Activated B cell treated with CpG ODN at 0.5 μM for 24 hours (primary cell): ENCODE measurements at regions not wholly inside any gene's neighbourhood (a gene's known extent, or its start where the extent isn't known, plus 50 kb on each side); places are given as distances from the start of the nearest gene placed in this dataset.

ENCODE experiments used
- ATAC-seq: fragments of 200-7000 bp; cut with Tn5 transposase; one replicate; pipeline ENCODE4 v1.10.0; 2021; ENCODE audit warnings: low read depth, mild to moderate bottlenecking, moderate library complexity
- CTCF ChIA-PET: fragments of 350-600 bp; sonication (Branson Sonifier 250); formaldehyde crosslinking; loops from one replicate; lab custom pipeline; 2021; ENCODE audit warnings: antibody characterized with exemption; lab: Charles Lee
- POLR2A ChIA-PET: fragments of 350-600 bp; sonication (Branson Sonifier 250); formaldehyde crosslinking; loops from one replicate; lab custom pipeline; 2021; ENCODE audit warnings: antibody characterized with exemption; lab: Charles Lee
- DNase-seq: peaks from one replicate; pipeline ENCODE4 v3.0.0; 2022
- H3K27ac Mint-ChIP-seq: one replicate; pipeline ENCODE4 v1.8.0; 2020; ENCODE audit warnings: mixed read lengths
- H3K27me3 Mint-ChIP-seq: one replicate; pipeline ENCODE4 v1.8.0; 2021; ENCODE audit warnings: mixed read lengths
- H3K36me3 Mint-ChIP-seq: one replicate; pipeline ENCODE4 v1.8.0; 2021; ENCODE audit warnings: low read depth, mixed read lengths
- H3K4me1 Mint-ChIP-seq: one replicate; pipeline ENCODE4 v1.8.0; 2021; ENCODE audit warnings: mixed read lengths
- H3K4me3 Mint-ChIP-seq: one replicate; pipeline ENCODE4 v1.8.0; 2020; ENCODE audit warnings: mild to moderate bottlenecking, mixed read lengths
- H3K9me3 Mint-ChIP-seq: one replicate; pipeline ENCODE4 v1.8.0; 2020; ENCODE audit warnings: mixed read lengths
- intact Hi-C: fragments of 100-400 bp; cut with micrococcal nuclease; formaldehyde crosslinking; loops from one replicate; pipeline ENCODE4 v1.15.1; 2024
- TF ChIP-seq, protein P1 (sequence below): fragments of 200-600 bp; IDR thresholded peaks from one replicate; pipeline ENCODE4 v1.8.0; 2022; ENCODE audit warnings: antibody characterized with exemption, mild to moderate bottlenecking

DNA sequence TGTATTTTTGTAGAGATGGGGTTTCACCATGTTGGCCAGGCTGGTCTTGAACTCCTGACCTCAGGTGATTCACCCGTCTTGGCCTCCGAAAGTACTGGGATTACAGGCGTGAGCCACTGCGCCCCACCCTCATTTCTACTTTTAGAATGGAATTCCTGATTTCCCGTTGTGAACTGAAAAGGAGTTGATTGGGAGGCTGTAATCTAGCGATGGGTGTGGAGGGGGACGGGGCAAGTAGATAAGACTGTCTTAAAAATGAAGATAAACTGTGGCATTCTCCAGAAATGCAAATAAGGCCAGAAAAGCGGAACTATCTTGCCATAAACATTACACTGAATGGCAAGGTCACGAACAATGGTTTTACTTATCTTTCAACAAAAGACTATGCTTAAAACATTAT is 135.4 kb downstream of the TRIB2 start:
- H3K9me3 Mint-ChIP-seq, result no peaks in the 10 kb centered on the region
- intact Hi-C loops, result no loop called here
- no peaks in the 10 kb centered on the region for H3K36me3 Mint-ChIP-seq
- ChIA-PET POLR2A (no interaction called here), CTCF (no interaction called here)
- H3K4me1 Mint-ChIP-seq, result no peaks in the 10 kb centered on the region
- H3K27me3 Mint-ChIP-seq, result peaks cover 3% of the 10 kb centered on the region
- no peak overlapping the region for H3K4me3 Mint-ChIP-seq
- DNase-seq (no peak), ATAC-seq (no peak)
- no peak overlapping the region for H3K27ac Mint-ChIP-seq
- TF ChIP-seq, protein P1, sequence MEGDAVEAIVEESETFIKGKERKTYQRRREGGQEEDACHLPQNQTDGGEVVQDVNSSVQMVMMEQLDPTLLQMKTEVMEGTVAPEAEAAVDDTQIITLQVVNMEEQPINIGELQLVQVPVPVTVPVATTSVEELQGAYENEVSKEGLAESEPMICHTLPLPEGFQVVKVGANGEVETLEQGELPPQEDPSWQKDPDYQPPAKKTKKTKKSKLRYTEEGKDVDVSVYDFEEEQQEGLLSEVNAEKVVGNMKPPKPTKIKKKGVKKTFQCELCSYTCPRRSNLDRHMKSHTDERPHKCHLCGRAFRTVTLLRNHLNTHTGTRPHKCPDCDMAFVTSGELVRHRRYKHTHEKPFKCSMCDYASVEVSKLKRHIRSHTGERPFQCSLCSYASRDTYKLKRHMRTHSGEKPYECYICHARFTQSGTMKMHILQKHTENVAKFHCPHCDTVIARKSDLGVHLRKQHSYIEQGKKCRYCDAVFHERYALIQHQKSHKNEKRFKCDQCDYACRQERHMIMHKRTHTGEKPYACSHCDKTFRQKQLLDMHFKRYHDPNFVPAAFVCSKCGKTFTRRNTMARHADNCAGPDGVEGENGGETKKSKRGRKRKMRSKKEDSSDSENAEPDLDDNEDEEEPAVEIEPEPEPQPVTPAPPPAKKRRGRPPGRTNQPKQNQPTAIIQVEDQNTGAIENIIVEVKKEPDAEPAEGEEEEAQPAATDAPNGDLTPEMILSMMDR, result no peak

DNA sequence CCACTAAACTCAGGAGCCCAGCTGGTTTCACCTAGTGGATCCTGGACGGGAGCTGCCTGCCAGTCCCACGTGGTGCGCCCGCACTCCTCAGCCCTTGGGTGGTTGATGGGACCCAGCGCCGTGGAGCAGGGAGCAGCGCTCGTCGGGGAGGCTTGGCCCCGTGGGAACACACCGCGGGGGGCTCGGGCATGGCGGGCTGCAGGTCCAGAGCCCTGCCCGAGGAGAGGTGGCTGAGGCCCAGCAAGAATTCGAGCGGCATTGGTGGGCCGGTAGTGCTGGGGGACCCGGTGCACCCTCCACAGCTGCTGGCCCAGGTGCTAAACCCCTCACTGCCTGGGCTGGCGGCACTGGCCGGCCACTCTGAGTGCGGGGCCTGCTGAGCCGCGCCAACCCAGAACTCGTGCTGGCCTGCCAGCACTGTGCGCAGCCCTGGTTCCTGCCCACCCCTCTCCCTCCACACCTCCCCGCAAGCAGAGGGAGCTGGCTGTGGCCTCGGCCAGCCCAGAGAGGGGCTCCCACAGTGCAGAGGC is 137.3 kb downstream of the TRIB2 start:
- Mint-ChIP-seq H3K27me3 (peaks cover 3% of the 10 kb centered on the region), H3K36me3 (no peaks in the 10 kb centered on the region), H3K27ac (no peak overlapping the region), H3K4me3 (no peak overlapping the region), H3K4me1 (no peaks in the 10 kb centered on the region), H3K9me3 (no peaks in the 10 kb centered on the region)
- POLR2A ChIA-PET, result no interaction called here
- intact Hi-C loops, result no loop called here
- DNase-seq (no peak), ATAC-seq (no peak)
- TF ChIP-seq, protein P1, result no peak
- CTCF ChIA-PET, result no interaction called here

DNA sequence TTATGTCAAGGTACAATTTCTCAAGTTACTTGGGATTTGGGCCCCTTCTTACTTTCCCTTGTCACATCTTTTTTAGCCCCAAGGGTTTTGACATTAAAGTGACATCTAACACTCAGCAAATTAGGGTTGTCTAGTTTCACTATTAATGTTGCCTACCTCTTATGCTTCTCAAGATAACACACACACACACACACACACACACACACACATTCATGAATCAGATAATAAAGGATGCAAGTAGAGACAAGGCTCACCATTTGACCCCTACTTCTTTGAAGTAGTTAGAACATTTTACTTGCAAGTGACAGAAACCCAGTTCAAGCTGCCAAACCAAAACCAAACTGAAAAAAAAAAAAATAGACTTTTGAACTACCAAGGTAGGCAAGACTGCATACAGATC is 138.8 kb downstream of the TRIB2 start:
- ATAC-seq (no peak), DNase-seq (no peak)
- intact Hi-C loops, result no loop called here
- POLR2A ChIA-PET, result no interaction called here
- no peaks in the 10 kb centered on the region for H3K27me3 Mint-ChIP-seq
- no peak overlapping the region for H3K4me3 Mint-ChIP-seq
- H3K9me3 Mint-ChIP-seq, result peaks cover 3% of the 10 kb centered on the region
- H3K27ac Mint-ChIP-seq, result no peak overlapping the region
- H3K36me3 Mint-ChIP-seq, result no peaks in the 10 kb centered on the region
- H3K4me1 Mint-ChIP-seq, result no peaks in the 10 kb centered on the region
- CTCF ChIA-PET, result no interaction called here
- TF ChIP-seq, protein P1, result no peak

DNA sequence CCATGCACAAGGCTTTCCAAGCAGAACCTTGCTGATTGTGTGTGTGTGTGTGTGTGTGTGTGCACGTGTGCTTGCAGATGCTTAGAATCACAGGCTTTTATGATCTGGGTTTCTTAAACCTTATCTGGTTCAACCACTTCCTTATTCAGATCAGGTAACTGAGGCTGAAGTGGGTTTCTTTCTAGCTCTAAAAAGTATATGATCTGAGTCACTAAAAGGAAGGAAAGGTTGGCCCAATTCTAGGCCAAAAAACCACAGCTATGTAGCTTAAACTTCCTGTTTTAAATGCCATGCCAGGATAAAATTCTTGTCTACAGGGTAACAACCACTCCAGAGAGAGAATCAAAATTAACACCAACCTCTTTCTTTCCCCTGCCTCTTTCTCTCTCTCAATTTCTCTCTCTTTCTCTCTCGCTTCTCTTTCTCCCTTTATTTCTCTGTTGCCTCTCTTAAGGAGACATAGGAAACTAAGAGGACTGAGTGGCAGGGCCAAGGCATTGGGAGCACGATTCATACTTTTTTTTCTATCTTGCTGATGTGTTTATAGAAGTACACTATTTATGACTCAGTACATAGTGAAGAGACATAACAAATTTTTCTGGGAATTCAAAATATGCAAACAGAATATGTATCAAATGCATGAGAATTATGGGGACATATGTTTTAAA is 140.3 kb downstream of the TRIB2 start:
- ChIA-PET POLR2A (no interaction called here), CTCF (no interaction called here)
- no peaks in the 10 kb centered on the region for H3K27me3 Mint-ChIP-seq
- DNase-seq (no peak), ATAC-seq (peak; percentile 49)
- no peak overlapping the region for H3K27ac Mint-ChIP-seq
- intact Hi-C loops, result no loop called here
- H3K4me3 Mint-ChIP-seq, result no peak overlapping the region
- TF ChIP-seq, protein P1, result no peak
- H3K9me3 Mint-ChIP-seq, result peaks cover 3% of the 10 kb centered on the region
- peaks cover 9% of the 10 kb centered on the region for H3K4me1 Mint-ChIP-seq
- no peaks in the 10 kb centered on the region for H3K36me3 Mint-ChIP-seq

DNA sequence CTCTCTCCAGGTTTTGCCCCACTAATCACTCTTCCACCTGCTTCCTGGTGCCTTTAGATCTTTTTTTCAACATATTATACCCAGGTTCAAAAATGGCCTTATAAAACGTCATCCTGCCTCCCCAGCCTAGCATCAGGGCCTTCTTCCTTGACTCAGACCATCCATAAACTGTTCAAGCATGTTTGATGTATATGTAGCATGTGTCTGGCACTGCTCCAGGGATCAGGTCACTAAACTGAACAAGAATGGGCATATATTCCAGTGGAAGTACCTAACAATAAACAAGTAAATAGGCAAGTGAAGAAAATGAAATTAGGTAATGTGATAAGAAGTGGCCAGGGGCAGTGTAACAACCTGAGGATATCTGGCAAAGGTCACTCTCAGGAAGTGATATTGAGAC is 141.2 kb downstream of the TRIB2 start:
- intact Hi-C loops, result no loop called here
- Mint-ChIP-seq H3K27ac (no peak overlapping the region), H3K27me3 (no peaks in the 10 kb centered on the region), H3K9me3 (peaks cover 3% of the 10 kb centered on the region), H3K36me3 (no peaks in the 10 kb centered on the region), H3K4me3 (no peak overlapping the region), H3K4me1 (peaks cover 9% of the 10 kb centered on the region)
- no peak for DNase-seq
- ATAC-seq, result no peak
- TF ChIP-seq, protein P1, result no peak
- POLR2A ChIA-PET, result no interaction called here
- CTCF ChIA-PET, result no interaction called here
